BJ (cell line): ENCODE measurements at regions not wholly inside any gene's neighbourhood (a gene's known extent, or its start where the extent isn't known, plus 50 kb on each side); places are given as distances from the start of the nearest gene placed in this dataset.

Source experiments
- CTCF ChIA-PET: fragments of 350-600 bp; formaldehyde crosslinking; extraction: SDS; loops from one replicate; lab custom pipeline; 2021; ENCODE audit warnings: antibody characterized with exemption, inconsistent platforms; lab: Yijun Ruan, JAX
- POLR2A ChIA-PET: fragments of 300-600 bp; sonication (Branson Sonifier 250); formaldehyde crosslinking; extraction: SDS; loops from one replicate; lab custom pipeline; 2021; ENCODE audit warnings: antibody characterized with exemption; lab: Charles Lee
- DNase-seq: peaks from one replicate; pipeline ENCODE4 v3.0.0-alpha.2; 2011; ENCODE audit warnings: low read depth
- H3K27me3 ChIP-seq: 2 replicates; pipeline ENCODE4 v1.6.0; 2011; ENCODE audit warnings: low read length; ENCODE audit not compliant: control insufficient read depth, insufficient read depth
- H3K36me3 ChIP-seq: 2 replicates; pipeline ENCODE4 v1.5.1; 2011; ENCODE audit warnings: low read length; ENCODE audit not compliant: control insufficient read depth, insufficient read depth
- H3K4me3 ChIP-seq: 2 replicates; pipeline ENCODE4 v1.5.1; 2011; ENCODE audit warnings: low read depth, mild to moderate bottlenecking, control low read depth, low read length
- TF ChIP-seq, protein P1 (sequence below): IDR thresholded peaks from 2 replicates; pipeline ENCODE4 v1.5.1; 2011; ENCODE audit warnings: low read depth, mild to moderate bottlenecking, control low read depth, inconsistent platforms, low read length, moderate library complexity; ENCODE audit not compliant: insufficient read depth

DNA sequence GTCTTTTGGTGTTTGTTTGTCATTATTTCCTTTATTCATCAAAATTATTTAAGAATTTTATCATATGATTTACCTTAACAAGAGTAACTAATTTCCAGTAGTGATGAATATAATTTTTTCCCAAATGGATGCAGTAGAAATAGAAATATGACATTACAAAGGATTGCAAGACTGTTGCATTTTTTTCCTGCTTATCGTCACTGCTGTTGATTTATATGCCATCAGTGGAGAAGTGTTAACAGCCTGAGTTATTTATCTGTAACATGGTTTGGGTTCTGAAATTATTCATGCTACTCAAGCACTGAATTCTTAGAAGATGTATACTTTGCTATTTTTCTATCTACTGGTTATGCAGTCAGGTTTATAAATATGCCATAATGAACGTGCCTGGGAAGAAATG, 68.6 kb downstream of the TMEM100 start:
- Histone ChIP-seq H3K27me3 (no peaks in the 10 kb centered on the region), H3K36me3 (no peaks in the 10 kb centered on the region), H3K4me3 (no peak overlapping the region)
- TF ChIP-seq, protein P1, sequence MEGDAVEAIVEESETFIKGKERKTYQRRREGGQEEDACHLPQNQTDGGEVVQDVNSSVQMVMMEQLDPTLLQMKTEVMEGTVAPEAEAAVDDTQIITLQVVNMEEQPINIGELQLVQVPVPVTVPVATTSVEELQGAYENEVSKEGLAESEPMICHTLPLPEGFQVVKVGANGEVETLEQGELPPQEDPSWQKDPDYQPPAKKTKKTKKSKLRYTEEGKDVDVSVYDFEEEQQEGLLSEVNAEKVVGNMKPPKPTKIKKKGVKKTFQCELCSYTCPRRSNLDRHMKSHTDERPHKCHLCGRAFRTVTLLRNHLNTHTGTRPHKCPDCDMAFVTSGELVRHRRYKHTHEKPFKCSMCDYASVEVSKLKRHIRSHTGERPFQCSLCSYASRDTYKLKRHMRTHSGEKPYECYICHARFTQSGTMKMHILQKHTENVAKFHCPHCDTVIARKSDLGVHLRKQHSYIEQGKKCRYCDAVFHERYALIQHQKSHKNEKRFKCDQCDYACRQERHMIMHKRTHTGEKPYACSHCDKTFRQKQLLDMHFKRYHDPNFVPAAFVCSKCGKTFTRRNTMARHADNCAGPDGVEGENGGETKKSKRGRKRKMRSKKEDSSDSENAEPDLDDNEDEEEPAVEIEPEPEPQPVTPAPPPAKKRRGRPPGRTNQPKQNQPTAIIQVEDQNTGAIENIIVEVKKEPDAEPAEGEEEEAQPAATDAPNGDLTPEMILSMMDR, result no peak
- DNase-seq, result no peak
- POLR2A ChIA-PET, result no interaction called here
- CTCF ChIA-PET, result no interaction called here

DNA sequence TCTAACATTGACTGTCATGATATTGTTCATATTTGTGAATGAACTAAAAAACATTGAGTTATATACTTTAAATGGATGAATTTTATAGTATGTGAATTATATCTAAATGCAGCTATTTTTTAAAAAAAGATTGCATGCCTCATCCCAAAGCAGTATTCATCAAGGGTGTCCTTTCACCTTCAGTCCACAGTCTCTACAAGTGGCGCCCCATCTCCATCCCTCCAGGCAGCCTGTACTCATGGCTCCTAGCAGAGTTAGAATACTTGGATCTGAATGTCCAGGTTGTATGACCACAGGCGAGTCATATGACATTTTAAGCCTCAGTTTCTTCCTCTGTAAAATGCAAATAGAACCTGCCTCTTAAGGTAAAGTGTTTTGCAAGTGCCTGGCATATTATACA, 69.8 kb downstream of the TMEM100 start:
- ChIA-PET CTCF (interaction anchor here (1.0 kb wide), 1 partner anchor 11 kb away, joined by 4 read pairs; no protein-coding TSS in a partner anchor), POLR2A (no interaction called here)
- H3K4me3 ChIP-seq, result no peak overlapping the region
- H3K36me3 ChIP-seq, result no peaks in the 10 kb centered on the region
- no peak for DNase-seq
- H3K27me3 ChIP-seq, result no peaks in the 10 kb centered on the region
- TF ChIP-seq, protein P1, result no peak

DNA sequence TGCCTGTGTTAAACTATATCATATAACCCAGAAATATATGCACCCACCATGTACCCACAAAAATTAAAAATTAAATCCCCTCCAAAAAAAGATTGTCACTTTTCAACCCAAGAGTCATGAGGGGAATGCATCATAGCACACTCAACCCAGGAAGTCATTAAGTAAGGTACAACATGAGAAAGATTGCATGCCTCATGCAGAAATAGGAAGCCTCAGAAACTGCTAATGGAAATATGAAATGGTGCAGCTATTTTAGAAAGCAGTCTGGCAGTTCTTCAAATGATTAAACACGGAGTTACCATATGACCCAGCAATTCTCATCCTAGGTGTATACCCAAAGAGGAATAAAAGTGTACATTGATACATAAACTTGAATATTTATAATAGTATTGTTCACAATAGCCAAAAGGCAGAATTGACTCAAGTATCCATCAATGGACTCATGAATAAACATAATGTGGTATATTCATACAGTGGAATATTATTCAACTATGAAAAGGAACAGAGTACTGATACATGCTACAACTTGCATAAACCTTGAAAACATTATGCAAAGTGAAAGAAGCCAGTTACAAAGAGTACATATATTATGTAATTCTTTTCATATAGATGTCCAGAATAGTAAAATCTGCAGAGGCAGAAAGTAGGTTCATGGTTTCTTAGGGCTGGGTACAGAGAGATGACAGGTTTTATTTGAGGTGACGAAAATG, 70.4 kb downstream of the TMEM100 start:
- ChIA-PET CTCF (interaction anchor here (1.0 kb wide), 1 partner anchor 11 kb away, joined by 4 read pairs; no protein-coding TSS in a partner anchor), POLR2A (no interaction called here)
- no peak for DNase-seq
- Histone ChIP-seq H3K36me3 (no peaks in the 10 kb centered on the region), H3K4me3 (no peak overlapping the region), H3K27me3 (no peaks in the 10 kb centered on the region)
- TF ChIP-seq, protein P1, result no peak

DNA sequence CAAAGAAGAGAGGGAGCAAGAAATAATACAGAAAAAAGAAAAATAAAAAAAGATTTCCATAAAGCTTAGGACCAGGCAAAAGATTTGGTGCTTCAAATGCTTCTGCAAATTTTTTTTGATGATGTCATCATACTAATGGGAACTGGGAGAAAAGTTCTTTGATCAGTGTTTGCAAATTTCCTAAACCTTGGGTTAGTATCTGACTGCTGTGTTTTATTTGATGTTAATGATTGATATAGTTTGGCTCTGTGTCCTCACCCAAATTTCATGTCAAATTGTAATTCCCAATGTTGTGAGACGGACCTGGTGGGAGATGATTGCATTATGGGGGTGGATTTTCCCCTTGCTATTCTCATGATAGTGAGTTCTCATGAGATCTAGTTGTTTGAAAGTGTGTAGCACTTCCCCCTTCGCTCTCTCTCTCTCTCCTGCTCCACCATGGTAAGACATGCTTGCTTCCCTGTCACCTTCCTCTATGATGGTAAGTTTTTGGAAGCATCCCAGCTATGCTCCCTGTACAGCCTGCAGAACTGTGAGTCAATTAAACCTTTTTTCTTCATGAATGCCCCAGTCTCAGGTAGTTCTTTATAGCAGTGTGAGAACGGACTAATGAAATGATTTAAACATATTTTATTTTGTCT, 72.6 kb downstream of the TMEM100 start:
- no peak overlapping the region for H3K4me3 ChIP-seq
- ChIA-PET POLR2A (no interaction called here), CTCF (interaction anchor here (0.9 kb wide), 1 partner anchor 68 kb away, joined by 3 read pairs; no protein-coding TSS in a partner anchor)
- H3K36me3 ChIP-seq, result no peaks in the 10 kb centered on the region
- H3K27me3 ChIP-seq, result no peaks in the 10 kb centered on the region
- TF ChIP-seq, protein P1, result no peak
- DNase-seq, result no peak

DNA sequence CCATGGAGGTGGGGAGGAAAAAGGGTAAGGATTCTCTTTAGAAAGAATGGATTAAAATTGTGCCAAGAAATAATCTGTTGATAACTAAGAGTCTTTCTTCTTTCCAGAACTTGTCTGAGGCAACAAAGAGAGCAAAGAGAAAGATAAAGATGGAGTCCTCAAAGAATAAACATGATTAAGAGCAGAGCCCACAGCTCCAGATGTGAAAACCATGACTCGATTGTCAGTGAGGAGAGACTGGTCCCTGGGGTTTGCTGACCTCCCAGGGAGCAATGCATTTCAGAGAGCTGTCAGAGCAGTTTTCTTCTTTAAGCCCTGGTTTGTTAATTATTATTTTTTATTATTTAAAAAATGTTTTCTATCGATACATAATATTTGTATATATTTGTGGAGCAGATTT, 74.6 kb downstream of the TMEM100 start:
- TF ChIP-seq, protein P1, result no peak
- H3K4me3 ChIP-seq, result no peak overlapping the region
- ChIA-PET POLR2A (no interaction called here), CTCF (interaction anchor here (1.5 to 2.9 kb wide), 2 partner anchors 46 to 121 kb away, joined by 3 to 15 read pairs; no protein-coding TSS in a partner anchor)
- H3K36me3 ChIP-seq, result no peaks in the 10 kb centered on the region
- no peaks in the 10 kb centered on the region for H3K27me3 ChIP-seq
- DNase-seq, result no peak
